HG03520 (cell line): ENCODE measurements at regions not wholly inside any gene's neighbourhood (a gene's known extent, or its start where the extent isn't known, plus 50 kb on each side); places are given as distances from the start of the nearest gene placed in this dataset.

Experiments used
- ATAC-seq: cut with Tn5 transposase; IDR thresholded peaks from one replicate; pipeline ENCODE4 v1.9.1; 2021; ENCODE audit warnings: mild to moderate bottlenecking, moderate library complexity; ENCODE audit not compliant: unreplicated experiment

DNA sequence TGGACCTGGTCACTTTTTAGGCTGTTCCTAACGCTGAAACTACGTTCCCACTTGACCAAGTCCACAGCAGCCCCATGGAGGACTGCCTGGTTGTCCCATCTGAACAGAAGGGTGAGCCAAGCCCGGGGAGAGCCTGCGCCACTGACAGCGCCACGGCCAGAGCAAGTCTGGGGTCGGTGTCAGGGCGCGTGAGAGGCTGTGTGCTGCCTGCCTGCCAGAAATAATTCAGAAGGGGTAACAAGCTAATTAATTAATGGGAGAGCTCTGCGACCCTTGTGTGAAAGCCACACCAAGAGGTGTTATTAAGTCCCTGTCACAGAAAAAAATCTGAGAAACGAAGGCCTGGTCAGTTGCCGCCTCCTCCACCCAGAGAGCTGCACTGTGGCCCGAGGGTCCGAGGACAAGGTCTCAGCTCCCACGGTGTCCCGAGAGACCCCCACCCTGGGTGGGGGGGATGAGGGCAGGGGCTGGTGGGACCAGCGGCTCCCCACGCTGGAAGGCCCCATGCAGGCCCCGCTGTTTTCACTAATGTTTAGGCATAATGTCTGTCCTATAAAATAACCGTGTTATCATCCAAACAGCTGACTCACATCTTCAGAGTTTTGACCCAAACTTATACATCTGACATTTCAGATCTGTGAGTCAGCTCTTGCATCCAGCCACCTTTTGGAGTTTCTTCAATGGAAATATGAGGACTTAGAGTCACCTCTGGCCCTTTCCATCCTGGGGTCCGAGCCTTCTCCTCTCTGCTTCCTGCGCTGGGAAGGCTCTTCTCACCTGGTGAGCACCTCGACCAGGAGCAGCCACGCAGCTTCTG lies 58.5 kb downstream of the DLL1 start:
- no peak for ATAC-seq

DNA sequence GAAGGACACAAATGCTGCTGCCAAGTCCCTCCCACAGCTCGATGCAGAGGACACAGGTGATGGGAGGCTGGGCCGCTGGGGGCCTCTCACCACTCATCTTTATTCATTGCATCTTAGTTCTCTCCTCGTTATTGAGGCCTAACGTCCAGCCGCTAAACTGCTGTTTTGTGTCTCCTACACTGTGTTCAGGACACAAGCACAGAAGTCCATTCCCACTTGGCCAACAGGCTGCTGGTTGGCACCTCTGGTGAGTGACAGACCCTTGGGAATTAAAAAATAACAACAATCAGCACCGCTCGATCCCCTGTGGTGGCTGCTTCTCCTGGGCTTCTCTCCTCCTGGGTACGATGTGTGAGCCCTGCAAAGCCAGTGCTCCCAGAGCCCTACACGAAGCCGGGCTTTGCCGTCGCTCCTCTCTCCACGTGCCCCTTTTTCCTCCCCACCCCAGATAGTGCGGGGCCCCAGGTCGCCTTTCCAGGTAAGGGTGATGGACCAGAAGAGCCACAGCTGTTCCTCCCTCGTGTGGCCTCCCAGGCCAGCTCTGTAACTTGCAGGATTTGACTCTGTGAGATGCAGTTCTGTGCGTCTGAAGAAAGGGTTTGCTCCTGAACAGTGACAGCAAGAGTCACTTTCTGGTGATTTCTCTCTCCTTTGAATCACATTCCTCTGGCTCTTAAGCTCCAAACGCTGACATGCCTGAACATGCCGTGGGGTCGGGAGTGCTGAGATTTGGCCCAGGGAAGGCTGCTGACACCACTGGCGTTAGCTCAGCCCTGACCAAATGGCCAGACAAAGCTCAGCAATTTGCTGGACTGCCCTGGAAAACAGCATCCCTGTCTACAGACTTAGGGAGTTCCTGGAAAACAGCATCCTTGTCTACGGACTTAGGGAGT lies 59.3 kb downstream of the DLL1 start:
- no peak for ATAC-seq

DNA sequence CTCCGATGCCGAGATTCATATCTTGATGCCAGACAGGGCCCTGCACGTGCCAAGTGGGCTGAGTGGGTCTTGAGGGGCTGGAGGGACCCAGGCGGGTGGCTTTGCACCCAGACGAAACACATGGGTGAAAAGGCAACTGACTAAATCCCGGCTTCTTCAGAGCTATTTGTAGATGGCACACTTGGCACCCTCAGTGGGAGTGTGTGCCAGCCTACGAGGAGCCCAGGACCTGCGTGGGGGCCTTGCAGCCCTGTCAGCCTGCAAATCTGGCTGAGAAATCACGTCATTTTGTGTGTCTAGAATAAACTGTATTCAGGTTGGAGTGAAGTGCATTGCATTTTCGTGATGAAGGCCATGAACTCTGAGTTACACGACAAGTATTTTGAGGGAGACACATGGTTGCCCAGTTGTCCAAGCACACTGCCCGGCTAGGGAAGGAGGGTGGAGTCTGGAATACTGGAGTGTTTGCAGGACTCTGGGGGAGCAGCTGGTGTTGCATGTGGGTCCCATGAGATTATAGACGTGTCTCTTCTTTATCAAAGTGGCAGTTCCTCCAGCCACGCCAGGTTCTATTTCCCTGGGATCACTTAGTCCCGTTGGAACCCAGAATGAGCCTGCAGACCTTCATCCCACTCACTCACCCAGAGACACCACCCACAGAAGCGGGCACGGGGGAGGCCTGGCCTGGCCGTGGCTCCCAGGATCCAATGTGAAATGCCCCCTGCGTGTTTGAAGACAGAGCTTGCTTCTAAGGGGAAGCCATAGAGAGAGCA lies 60.2 kb downstream of the DLL1 start:
- no peak for ATAC-seq

DNA sequence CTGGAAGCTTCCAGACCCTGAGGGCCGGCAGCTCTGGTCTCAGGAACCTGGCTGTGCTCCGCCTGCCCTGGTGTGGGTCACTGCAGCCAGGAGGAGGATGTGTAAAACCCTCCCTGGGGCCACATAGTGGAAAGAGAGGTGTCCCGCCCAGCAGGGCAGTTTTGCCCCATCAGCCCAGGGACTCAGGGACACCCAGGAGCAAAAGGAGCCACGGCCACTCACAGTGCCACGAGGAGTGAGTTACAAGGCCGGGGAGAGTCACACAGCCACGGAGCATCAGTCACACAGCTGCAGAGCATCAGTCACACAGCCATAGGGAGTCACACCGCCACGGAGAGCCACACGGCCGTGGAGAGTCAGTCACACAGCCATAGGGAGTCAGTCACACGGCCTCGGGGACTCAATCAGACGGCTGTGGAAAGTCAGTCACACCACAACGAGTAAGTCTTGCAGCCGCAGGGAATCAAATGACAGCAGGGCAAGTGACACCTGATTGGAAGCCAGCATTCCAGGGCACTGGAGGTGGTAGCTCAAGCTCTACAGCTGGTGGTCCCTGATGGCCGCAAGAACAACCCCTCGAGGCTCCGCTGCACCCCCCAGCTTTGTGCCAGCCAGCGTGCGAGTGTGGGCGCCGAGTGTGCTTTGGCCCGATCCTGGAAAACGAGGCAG lies 60.9 kb downstream of the DLL1 start:
- ATAC-seq = no peak

DNA sequence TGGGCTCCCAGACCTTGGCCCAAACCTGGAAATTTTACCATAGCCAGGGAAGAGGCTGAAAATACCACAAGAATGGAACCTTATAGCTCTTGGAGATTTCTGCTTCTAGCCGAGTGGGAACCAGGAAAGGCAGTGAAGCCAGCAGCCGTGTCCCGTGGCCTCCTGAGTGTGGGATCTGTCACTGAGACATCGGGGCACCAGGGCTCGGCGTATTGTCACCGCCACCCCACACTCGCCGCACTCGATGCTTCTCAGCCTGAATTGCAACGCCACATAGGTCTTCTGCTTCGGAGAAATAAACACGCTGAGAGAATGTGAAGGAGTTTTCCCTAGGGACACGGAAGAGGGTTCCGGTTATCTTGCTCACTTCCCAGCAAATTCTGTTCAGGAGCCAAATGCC lies 61.5 kb downstream of the DLL1 start:
- no peak for ATAC-seq

DNA sequence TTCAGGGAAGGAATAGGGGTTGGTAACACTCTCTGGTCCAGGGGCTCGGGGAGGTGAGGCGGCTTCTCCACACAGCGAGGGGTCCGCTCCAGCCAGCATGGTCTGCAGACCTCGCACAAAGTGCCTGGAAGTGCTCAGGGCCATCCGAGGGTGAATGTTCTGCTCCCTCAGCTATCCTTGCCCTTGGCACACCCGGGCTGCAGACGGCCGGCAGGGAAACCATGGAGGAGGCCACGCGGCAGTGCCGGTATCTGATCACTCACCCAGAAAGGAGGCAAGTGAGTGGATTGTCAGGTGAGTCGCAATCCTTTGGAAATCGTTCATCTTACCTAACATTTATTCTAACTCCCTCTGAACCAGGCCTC lies 62.0 kb downstream of the DLL1 start:
- ATAC-seq = no peak

DNA sequence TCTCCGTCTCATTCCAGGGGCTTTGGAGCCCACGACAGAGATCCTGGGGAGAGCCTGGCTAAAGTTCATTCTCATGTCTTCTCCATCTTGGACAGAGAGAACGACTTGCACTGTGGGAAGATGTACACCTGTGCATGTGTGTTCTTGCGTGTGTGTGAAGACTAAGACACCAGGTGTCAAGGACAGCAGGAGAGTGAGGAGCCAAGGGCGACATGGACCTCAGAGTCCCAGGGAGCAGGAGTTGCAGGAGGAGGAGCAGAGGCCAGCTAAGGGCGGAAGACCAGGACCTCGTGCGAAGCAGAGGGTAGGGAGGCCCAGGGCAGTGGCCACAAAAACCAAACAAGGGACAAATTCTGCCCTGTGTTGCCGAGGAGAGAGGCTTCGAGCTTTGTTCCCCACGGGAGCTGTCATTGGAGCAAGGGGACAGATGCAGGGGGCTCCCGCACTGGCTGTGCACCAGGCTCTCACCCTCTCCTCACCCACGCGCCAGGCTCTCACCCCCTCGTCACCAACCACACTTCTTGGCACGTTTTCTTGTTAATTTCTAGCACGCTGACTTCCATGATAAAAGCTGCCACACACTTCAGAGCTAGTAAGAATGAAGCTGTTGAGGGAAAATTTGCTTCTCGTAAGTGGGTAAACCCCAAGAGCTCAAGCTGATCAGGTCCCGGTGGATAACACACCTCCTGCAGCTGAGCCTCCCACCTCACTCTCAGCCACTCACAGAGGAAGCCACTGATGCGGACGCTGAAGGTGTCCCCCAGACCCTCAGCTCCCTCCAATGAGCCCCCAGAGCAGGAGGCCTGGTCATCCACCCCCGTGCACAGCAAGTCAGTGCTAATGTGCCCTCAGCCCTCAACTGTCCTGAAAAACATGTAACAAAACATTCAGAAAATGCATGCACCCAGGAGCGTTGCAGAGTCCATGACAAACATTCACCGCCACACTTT lies 62.6 kb downstream of the DLL1 start:
- no peak for ATAC-seq

DNA sequence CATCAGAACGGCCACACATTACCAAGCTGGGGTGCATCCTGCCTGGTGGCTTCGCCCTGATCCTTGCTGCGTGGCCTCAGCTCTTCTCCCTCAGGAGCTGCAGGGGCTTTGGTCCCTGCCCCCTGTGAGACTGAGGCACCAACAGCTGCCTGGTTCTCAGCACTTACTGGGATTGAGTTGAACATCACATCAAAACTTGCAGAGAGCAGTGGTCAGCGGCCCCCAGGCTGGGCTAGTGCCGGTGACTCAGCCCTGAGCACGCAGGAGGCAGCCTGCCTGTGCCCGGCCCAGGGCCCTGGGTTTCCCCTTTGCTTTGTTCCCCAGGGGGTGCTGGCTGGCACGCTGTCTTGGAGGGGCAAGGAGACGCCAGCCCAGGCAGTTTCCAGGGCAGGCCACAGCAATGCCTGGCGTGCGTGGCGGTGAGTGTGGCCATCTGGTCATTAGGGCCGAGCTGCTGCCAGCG lies 63.3 kb downstream of the DLL1 start:
- ATAC-seq = no peak

DNA sequence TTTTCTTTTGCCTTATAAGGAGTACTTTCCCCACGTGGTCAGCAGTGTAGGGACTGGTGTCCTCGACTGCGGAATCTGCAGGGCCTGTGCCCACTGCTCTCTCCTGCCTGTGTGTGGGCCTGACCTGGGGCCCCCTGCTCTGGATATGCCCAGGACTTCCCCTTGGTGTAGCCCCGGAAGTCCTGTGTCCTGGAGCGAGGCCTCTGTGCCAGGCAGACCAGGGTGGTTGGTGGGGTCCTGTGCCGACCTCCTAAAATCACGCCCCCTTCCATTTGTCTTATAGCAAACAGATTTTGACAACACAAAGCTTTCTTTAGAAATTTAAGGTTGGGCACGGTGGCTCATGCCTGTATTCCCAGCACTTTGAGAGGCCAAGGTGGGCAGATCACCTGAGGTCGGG lies 64.2 kb downstream of the DLL1 start:
- ATAC-seq = no peak

DNA sequence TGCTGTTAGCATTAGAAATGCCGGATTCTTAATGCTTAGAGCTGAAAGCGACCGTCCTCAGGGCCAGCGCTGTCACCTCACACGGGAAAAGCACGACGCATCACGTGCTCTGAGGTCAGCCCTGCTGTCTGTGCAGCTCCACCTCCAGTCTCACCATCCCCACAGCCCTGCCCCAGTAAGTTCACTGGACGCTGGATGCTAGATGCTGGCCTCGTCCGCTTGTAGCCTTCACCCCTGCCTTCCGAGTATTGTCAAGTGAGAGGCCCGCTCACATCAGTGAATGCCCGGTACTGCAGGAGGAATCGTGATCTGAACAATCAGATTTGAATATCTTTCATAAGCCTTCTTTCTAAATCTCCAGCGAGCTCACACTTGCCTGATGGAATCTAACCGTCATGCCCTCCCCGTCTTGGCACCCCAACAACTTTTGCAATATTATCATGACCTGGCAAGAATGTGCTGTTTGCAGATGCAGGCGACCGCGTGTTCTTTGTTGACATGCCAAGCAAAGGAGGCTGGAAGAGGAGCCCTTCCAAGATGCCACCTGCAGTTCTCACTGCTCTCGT lies 64.9 kb downstream of the DLL1 start:
- no peak for ATAC-seq

DNA sequence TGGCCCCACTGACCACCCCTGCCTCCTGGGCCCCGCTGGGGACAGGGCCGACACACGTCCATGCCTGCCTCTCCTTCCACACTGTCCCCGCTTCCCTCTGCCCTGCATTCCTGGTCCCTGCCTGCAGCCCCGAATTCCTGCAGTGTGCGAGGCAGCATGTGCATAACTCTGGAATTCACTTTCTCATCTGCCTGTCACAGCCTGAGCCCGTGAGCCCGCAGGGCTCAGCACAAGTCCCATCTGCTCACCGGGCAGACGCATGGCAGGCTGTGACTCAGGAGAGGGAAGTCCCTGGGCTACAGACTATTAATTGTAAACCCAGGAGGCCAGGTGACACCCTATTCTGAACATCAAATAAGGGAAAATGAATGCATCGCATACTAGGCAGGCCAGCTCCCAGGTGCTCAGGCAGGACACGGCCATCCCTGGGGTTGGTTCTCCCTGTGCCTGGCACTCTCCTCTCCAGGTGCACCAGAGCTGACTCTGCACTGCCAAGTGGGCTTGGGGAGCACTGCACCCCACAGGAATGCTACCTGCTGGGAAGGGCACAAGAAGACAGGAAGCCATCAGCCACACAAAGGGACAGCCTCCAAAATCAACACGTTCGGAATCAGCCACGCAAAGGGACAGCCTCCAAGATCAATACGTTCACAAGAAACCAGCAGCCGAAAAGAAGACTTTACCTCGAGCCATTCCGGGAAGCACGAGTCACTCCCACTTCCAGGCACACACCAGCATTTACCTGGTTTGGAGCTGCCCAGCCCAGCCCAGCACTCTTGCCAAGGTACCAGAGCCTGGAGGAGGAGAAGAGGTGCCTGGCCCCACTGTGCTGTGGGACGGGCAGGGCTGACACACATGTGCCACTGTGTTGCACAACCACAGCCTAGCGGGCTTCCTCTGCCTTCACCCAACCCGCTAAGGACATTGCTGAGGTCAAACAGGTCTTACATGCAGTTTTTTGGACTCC lies 65.9 kb downstream of the DLL1 start:
- ATAC-seq = no peak

DNA sequence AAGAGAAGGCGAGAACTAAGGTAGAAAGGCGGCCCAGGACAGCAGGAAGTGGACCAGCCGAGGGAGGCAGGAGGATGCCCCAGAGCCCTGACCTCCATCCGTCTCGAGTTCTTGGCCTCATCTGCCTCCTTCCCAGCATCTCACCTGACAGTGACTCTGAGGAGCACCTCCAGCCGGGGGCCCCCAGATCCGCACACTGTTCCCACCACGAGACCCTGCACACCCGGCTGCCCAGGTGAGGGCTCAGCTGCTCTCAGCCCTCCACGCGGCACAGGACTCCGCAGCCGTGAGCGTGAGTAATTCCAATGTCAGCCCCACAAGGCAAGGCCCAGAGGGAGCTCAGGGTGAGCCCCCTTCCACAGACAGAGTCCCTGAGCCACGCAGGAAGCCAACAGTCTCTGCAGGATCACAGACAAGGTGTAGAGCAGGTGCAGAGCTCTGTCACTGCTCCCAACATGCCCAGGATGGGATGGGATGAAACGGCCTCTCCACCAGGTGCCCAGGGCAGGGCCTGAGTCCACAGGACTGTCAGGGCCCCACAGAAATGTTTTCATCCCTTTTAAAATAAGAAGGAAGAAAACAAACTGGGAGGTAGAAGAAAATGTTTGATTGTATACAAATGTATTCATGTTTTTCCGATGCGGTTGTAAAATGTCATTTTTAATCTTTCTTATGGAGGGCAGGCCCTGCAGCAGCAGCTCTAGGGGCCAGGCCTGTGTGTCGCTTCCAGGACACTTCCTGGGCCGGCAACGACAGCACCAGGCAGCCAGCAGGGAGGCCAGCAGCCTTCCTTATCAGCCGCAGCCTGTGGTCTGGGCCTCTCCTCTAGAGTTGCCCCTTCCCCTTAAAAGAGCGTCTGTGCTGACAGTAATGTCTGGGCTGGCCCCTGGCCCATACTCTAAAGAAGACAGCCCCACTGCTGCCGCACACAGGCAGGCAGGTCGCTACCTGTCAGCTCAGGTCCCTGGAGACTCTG lies 66.9 kb downstream of the DLL1 start:
- no peak for ATAC-seq

DNA sequence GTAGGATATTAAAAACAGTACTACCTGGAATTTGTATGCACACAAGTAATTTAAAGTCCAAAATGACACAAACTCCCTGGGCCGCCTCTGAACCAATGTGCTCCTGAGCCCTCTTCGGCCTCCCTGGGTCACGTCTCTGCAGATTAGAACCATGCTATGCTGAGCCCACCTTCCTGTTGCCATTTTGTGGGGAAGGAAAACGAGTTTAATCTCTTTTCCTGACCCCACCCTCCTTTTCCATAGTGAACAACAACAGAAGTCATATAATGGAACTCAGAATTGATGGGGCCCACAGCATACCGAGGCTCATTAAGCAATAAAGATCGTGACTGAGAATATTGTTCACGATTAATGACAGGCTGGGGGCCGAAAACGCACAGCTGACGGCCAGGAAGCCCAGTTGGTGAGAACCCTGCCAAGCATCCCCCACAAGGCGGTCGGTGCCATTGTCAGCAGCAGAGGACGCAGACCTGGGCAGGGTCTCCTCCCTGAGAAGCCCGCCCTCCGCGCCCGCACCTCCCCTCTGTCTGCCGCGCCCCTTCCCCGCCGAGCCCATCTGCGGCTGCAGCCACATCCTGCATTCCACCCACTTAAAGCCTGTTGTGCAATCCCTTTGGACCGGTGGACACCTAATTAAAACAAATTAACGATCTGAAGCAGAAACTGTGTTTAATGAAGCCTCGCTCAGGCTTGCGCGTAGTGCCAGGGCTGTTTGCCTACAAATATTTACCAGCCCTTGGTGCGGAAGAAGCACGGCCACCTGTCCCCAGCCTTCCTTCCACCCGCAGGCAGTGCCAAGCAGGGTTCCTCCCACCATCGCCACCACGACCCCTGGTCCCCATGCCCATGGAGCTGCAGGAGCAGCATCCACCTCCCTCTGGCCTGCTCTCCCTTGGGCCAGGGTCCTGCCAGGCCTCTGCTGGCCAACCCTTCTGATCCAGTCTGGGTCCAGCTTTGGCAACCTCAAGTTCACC lies 68.1 kb downstream of the DLL1 start:
- ATAC-seq = no peak

DNA sequence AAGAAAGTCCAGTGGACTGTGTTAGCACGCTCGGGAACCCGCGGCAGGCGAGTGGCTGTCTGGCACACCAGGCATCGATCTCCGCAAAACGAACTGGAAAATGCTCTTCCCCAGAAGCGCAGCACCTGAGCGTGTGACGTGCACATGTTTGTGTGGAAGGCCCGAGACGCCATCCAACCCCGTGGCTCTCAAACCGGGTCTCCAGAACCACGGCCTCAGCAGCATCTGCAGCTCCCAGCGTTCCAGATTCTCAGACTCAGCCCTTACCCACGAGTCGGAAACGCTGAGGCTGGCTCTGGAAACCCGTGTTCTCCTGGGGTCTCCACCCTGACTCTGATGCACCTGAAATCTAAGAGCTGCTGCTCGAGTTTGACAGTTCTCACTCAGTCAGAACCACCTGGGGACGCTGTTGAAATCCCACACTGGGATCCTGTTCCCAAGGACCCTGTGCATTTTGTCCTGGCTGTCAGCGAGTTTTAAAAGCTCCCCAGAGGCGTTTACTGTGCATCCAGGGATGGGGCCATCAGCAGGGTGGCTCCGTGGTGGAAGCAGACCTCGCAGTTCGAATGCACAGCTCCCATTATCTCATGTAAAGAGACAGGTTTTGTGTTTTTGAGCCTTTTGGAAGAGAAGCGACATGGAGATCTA lies 69.0 kb downstream of the DLL1 start:
- no peak for ATAC-seq

DNA sequence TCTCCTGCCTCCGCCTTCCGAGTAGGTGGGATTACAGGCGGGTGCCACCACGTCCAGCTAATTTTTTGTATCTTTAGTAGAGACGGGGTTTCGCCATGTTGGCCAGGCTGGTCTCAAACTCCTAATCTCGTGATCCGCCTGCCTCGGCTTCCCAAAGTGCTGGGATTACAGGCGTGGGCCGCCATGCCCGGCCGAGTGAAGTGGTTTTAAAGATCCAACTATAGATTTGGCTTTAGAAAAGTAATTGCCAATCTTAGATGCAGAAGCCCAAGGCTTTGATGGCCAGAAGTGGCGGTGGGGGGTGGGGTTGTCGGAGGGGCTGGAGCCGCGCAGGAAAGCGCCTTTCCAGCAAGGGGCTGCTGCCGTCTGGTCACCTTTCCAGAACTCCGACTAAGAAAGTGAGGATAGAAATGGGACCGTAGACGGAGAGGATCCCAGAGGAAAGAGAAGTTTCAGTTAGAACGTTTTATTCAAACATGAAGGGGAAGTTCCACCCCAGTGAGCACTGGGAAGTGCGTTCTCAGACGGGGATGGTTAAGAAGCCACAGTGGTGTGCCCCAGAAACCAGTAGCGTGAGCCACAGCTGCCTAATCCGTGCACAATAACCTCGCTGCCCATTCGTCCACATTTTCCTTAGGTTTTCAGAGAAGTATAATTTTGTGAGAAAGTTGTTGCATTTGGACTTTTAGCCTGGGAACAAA lies 69.7 kb downstream of the DLL1 start:
- ATAC-seq = no peak
